ENCODE measurements at regions not wholly inside any gene's neighbourhood (a gene's known extent, or its start where the extent isn't known, plus 50 kb on each side); places are given as distances from the start of the nearest gene placed in this dataset.

- no peaks in the 10 kb centered on the region for H3K9me3 ChIP-seq (replicated peaks; ENCODE audit: control insufficient read depth, insufficient read depth, low read length)
- FAIRE-seq (no peak), DNase-seq (ENCODE audit: low read depth, low spot score) (no peak)
- H4K20me1 ChIP-seq (replicated peaks; ENCODE audit: control insufficient read depth, extremely low read depth, insufficient read depth, low read length): no peaks in the 10 kb centered on the region
- POLR2A ChIA-PET: no interaction called here
- H2AFZ ChIP-seq (ENCODE audit: low read depth, low read length): no peak overlapping the region
- intact Hi-C loops (cut with micrococcal nuclease): no loop called here
- H3K27me3 ChIP-seq (ENCODE audit: control insufficient read depth in 2 of 2, insufficient read depth in 2 of 2, low read length in 2 of 2): no peaks in the 10 kb centered on the region
- H3K9me1 ChIP-seq (replicated peaks; ENCODE audit: control insufficient read depth, extremely low read depth, insufficient read depth, low read length): no peaks in the 10 kb centered on the region
- BruUV-seq (replicated peaks): no TSS peak
- no peaks in the 10 kb centered on the region for H3K79me2 ChIP-seq (ENCODE audit: control insufficient read depth, insufficient read depth, low read length)
- no peaks in the 10 kb centered on the region for H3K36me3 ChIP-seq (ENCODE audit: control insufficient read depth in 2 of 2, extremely low read depth in 1 of 2, insufficient read depth in 2 of 2, low read length in 2 of 2)
- CTCF ChIA-PET: no interaction called here
- no peak overlapping the region for H3K4me2 ChIP-seq (ENCODE audit: insufficient read depth, low read length)
- H3K4me3 ChIP-seq (replicated peaks in 1 of 3; ENCODE audit: insufficient read depth in 1 of 3, low read depth in 1 of 3, low read length in 3 of 3): no peak overlapping the region
- no peak overlapping the region for H3K27ac ChIP-seq (ENCODE audit: insufficient read depth, low read depth, low read length)
- no peak overlapping the region for H3K9ac ChIP-seq (replicated peaks; ENCODE audit: extremely low read depth, insufficient read depth, low read length)
- H3K4me1 ChIP-seq (ENCODE audit: control insufficient read depth, extremely low read depth, insufficient read depth, low read length): no peaks in the 10 kb centered on the region
- no peak for TF ChIP-seq MYC (IDR thresholded peaks at IDR 0.05; ENCODE audit: low read depth, low read length)
- TF ChIP-seq MAX (IDR thresholded peaks at IDR 0.05; ENCODE audit: insufficient read depth, insufficient read length): no peak
- TF ChIP-seq FOS (IDR thresholded peaks at IDR 0.05; ENCODE audit: borderline replicate concordance, insufficient read depth, low read length): no peak
- TF ChIP-seq JUN (IDR thresholded peaks at IDR 0.05; ENCODE audit: borderline replicate concordance, insufficient read depth, insufficient read length, low read depth): no peak
- TF ChIP-seq GATA2 (IDR thresholded peaks at IDR 0.05; ENCODE audit: insufficient read depth, insufficient read length, low read depth, low read length): no peak
- no peak for TF ChIP-seq POLR2AphosphoS5 (IDR thresholded peaks at IDR 0.05; ENCODE audit: insufficient read depth, low read depth, low read length)
- dilution Hi-C loops (cut with MboI; ENCODE audit: extremely low pct_ligation_motif_present, low sequenced_read_pairs): no loop called here
Measured at GRCh38 chrX:80537096-80537495, 116.8 kb downstream of the TENT5D start.

GRCh38 chrX:80550722-80551121 lies 130.5 kb downstream of the TENT5D start:
- dilution Hi-C loops (cut with MboI; ENCODE audit: extremely low pct_ligation_motif_present, low sequenced_read_pairs) (no loop called here), intact Hi-C loops (cut with micrococcal nuclease) (no loop called here)
- no peak for FAIRE-seq
- Histone ChIP-seq H3K9me1 (replicated peaks; ENCODE audit: control insufficient read depth, extremely low read depth, insufficient read depth, low read length) (no peaks in the 10 kb centered on the region), H3K27me3 (ENCODE audit: control insufficient read depth in 2 of 2, insufficient read depth in 2 of 2, low read length in 2 of 2) (no peaks in the 10 kb centered on the region), H3K4me1 (ENCODE audit: control insufficient read depth, extremely low read depth, insufficient read depth, low read length) (no peaks in the 10 kb centered on the region), H3K4me2 (ENCODE audit: insufficient read depth, low read length) (no peak overlapping the region), H4K20me1 (replicated peaks; ENCODE audit: control insufficient read depth, extremely low read depth, insufficient read depth, low read length) (no peaks in the 10 kb centered on the region), H3K9ac (replicated peaks; ENCODE audit: extremely low read depth, insufficient read depth, low read length) (no peak overlapping the region), H3K4me3 (replicated peaks in 1 of 3; ENCODE audit: insufficient read depth in 1 of 3, low read depth in 1 of 3, low read length in 3 of 3) (no peak overlapping the region), H3K36me3 (ENCODE audit: control insufficient read depth in 2 of 2, extremely low read depth in 1 of 2, insufficient read depth in 2 of 2, low read length in 2 of 2) (no peaks in the 10 kb centered on the region), H2AFZ (ENCODE audit: low read depth, low read length) (no peak overlapping the region), H3K79me2 (ENCODE audit: control insufficient read depth, insufficient read depth, low read length) (no peaks in the 10 kb centered on the region), H3K9me3 (replicated peaks; ENCODE audit: control insufficient read depth, insufficient read depth, low read length) (no peaks in the 10 kb centered on the region), H3K27ac (ENCODE audit: insufficient read depth, low read depth, low read length) (no peak overlapping the region)
- CTCF ChIA-PET: no interaction called here
- TF ChIP-seq JUN (IDR thresholded peaks at IDR 0.05; ENCODE audit: borderline replicate concordance, insufficient read depth, insufficient read length, low read depth): no peak
- TF ChIP-seq POLR2A (IDR thresholded peaks at IDR 0.05; ENCODE audit: low read depth, low read length): no peak
- no peak for TF ChIP-seq MYC (IDR thresholded peaks at IDR 0.05; ENCODE audit: low read depth, low read length)
- no peak for TF ChIP-seq FOS (IDR thresholded peaks at IDR 0.05; ENCODE audit: borderline replicate concordance, insufficient read depth, low read length)
- no peak for TF ChIP-seq GATA2 (IDR thresholded peaks at IDR 0.05; ENCODE audit: insufficient read depth, insufficient read length, low read depth, low read length)
- no peak for TF ChIP-seq CTCF (IDR thresholded peaks at IDR 0.05; ENCODE audit: extremely low read depth in 1 of 2, insufficient read depth in 1 of 2, low read depth in 1 of 2, low read length in 2 of 2)
- TF ChIP-seq POLR2AphosphoS5 (IDR thresholded peaks at IDR 0.05; ENCODE audit: insufficient read depth, low read depth, low read length): no peak
- no peak for TF ChIP-seq MAX (IDR thresholded peaks at IDR 0.05; ENCODE audit: insufficient read depth, insufficient read length)
- TF ChIP-seq EZH2 (IDR thresholded peaks at IDR 0.05; ENCODE audit: borderline replicate concordance, low read depth, low read length, severe bottlenecking): no peak
- DNase-seq (ENCODE audit: low read depth, low spot score): no peak
- BruUV-seq (replicated peaks): no TSS peak
- POLR2A ChIA-PET: no interaction called here

All from endothelial cell of umbilical vein (primary cell).